ENCODE measurements at regions not wholly inside any gene's neighbourhood (a gene's known extent, or its start where the extent isn't known, plus 50 kb on each side); places are given as distances from the start of the nearest gene placed in this dataset.

GRCh38 chr5:74199005-74199404 lies 441.5 kb downstream of the ENC1 start:
- TF ChIP-seq CEBPB (IDR thresholded peaks at IDR 0.05) (no peak), RAD21 (IDR thresholded peaks at IDR 0.05; ENCODE audit: low read depth) (no peak), TCF12 (IDR thresholded peaks at IDR 0.05; ENCODE audit: low read depth) (no peak), FOXM1 (IDR thresholded peaks at IDR 0.05; ENCODE audit: borderline replicate concordance, low read depth) (no peak), TEAD4 (IDR thresholded peaks at IDR 0.05) (no peak), CREB1 (IDR thresholded peaks at IDR 0.05; ENCODE audit: low read depth) (no peak), NFIC (IDR thresholded peaks at IDR 0.05) (no peak), ZBTB7A (IDR thresholded peaks at IDR 0.05; ENCODE audit: low read depth) (no peak), USF1 (IDR thresholded peaks at IDR 0.05) (no peak), EGR1 (IDR thresholded peaks at IDR 0.05) (no peak), YY1 (IDR thresholded peaks at IDR 0.05; ENCODE audit: low read depth) (no peak)
- TF ChIP-seq, protein P1, sequence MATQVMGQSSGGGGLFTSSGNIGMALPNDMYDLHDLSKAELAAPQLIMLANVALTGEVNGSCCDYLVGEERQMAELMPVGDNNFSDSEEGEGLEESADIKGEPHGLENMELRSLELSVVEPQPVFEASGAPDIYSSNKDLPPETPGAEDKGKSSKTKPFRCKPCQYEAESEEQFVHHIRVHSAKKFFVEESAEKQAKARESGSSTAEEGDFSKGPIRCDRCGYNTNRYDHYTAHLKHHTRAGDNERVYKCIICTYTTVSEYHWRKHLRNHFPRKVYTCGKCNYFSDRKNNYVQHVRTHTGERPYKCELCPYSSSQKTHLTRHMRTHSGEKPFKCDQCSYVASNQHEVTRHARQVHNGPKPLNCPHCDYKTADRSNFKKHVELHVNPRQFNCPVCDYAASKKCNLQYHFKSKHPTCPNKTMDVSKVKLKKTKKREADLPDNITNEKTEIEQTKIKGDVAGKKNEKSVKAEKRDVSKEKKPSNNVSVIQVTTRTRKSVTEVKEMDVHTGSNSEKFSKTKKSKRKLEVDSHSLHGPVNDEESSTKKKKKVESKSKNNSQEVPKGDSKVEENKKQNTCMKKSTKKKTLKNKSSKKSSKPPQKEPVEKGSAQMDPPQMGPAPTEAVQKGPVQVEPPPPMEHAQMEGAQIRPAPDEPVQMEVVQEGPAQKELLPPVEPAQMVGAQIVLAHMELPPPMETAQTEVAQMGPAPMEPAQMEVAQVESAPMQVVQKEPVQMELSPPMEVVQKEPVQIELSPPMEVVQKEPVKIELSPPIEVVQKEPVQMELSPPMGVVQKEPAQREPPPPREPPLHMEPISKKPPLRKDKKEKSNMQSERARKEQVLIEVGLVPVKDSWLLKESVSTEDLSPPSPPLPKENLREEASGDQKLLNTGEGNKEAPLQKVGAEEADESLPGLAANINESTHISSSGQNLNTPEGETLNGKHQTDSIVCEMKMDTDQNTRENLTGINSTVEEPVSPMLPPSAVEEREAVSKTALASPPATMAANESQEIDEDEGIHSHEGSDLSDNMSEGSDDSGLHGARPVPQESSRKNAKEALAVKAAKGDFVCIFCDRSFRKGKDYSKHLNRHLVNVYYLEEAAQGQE (IDR thresholded peaks at IDR 0.05; ENCODE audit: low read depth), result no peak
- TF ChIP-seq, protein P2, sequence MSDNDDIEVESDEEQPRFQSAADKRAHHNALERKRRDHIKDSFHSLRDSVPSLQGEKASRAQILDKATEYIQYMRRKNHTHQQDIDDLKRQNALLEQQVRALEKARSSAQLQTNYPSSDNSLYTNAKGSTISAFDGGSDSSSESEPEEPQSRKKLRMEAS (IDR thresholded peaks at IDR 0.05), result no peak

DNA sequence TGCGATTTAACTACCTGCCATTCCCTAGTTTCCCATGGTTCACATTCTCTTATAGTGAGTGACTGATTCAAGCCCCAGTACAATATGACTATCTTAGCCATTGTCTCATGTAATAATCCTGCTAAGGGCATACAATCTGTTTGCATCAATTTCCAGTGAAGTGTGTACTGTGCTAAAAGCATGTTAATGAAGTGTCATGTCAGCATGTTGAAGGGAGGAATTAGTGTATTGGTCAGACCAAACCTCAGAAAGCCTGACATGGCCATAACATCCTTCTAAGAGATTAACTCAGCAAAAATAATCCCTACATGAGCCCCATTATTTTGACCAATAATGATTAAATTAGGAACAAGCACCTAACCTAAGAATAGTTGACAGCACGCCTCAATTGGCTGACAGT lies 442.4 kb downstream of the ENC1 start:
- TF ChIP-seq USF1 (IDR thresholded peaks at IDR 0.05), result no peak
- TF ChIP-seq CEBPB (IDR thresholded peaks at IDR 0.05), result no peak
- no peak for TF ChIP-seq RAD21 (IDR thresholded peaks at IDR 0.05; ENCODE audit: low read depth)
- TF ChIP-seq TAF1 (IDR thresholded peaks at IDR 0.05; ENCODE audit: low read depth), result no peak
- TF ChIP-seq TEAD4 (IDR thresholded peaks at IDR 0.05), result no peak
- no peak for TF ChIP-seq YY1 (IDR thresholded peaks at IDR 0.05; ENCODE audit: low read depth)

- TF ChIP-seq CREB1 (IDR thresholded peaks at IDR 0.05; ENCODE audit: low read depth) (no peak), TCF12 (IDR thresholded peaks at IDR 0.05; ENCODE audit: low read depth) (no peak), ZBTB7A (IDR thresholded peaks at IDR 0.05; ENCODE audit: low read depth) (no peak), TAF1 (IDR thresholded peaks at IDR 0.05; ENCODE audit: low read depth) (no peak)
Observed at GRCh38 chr5:74196233-74196632, 444.3 kb downstream of the ENC1 start.

GRCh38 chr5:74194196-74194595 lies 446.3 kb downstream of the ENC1 start:
- TF ChIP-seq FOXM1 (IDR thresholded peaks at IDR 0.05; ENCODE audit: borderline replicate concordance, low read depth), result no peak
- no peak for TF ChIP-seq TEAD4 (IDR thresholded peaks at IDR 0.05)
- TF ChIP-seq CEBPB (IDR thresholded peaks at IDR 0.05), result no peak
- TF ChIP-seq EGR1 (IDR thresholded peaks at IDR 0.05), result no peak
- no peak for TF ChIP-seq NFIC (IDR thresholded peaks at IDR 0.05)
- no peak for TF ChIP-seq USF1 (IDR thresholded peaks at IDR 0.05)
- no peak for TF ChIP-seq EP300 (IDR thresholded peaks at IDR 0.05; ENCODE audit: borderline replicate concordance)
- TF ChIP-seq YY1 (IDR thresholded peaks at IDR 0.05; ENCODE audit: low read depth), result no peak
- TF ChIP-seq, protein P1 (IDR thresholded peaks at IDR 0.05; ENCODE audit: low read depth), result no peak
- no peak for TF ChIP-seq ZBTB7A (IDR thresholded peaks at IDR 0.05; ENCODE audit: low read depth)
- no peak for TF ChIP-seq RAD21 (IDR thresholded peaks at IDR 0.05; ENCODE audit: low read depth)
- TF ChIP-seq, protein P2 (IDR thresholded peaks at IDR 0.05), result no peak
- no peak for TF ChIP-seq TCF12 (IDR thresholded peaks at IDR 0.05; ENCODE audit: low read depth)
- TF ChIP-seq CREB1 (IDR thresholded peaks at IDR 0.05; ENCODE audit: low read depth), result no peak
- TF ChIP-seq TAF1 (IDR thresholded peaks at IDR 0.05; ENCODE audit: low read depth), result no peak

DNA sequence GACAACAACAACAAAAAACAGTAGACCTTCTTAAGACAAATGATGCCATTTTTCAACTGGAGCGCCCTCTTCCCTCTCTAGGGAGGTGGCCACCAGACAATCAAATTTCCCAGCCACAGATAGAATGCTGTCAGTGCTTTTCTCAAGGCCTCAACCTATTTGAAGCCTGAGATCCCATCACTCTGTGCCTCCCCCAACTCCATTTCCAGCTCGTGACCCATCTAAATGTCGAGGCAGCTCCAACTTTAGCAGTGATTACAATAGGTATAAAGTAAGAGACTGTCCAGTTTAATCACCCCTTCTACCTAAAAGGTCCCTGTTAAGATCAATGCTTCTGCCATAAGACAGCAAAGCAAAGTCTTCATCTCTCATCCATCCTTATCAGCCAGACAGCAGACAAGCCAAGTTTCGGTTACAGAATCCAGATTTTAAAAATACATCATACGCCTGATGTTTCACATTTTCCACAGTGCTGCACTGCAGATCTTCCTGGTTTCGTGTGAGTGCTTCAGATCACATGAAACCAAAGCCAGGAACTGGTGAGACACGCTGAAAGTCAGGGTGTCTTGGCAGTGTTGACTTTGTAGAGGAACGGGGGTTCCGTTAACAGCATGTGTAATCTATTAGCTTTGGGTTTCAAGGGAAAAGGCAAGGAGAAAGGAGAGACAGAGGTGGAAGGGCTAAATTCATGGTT lies 447.8 kb downstream of the ENC1 start:
- no peak for TF ChIP-seq NFIC (IDR thresholded peaks at IDR 0.05)
- TF ChIP-seq EP300 (IDR thresholded peaks at IDR 0.05; ENCODE audit: borderline replicate concordance), result no peak
- TF ChIP-seq, protein P2 (IDR thresholded peaks at IDR 0.05), result no peak
- TF ChIP-seq USF1 (IDR thresholded peaks at IDR 0.05), result no peak
